Eye (tissue), 1 donor: ENCODE measurements at regions not wholly inside any gene's neighbourhood (a gene's known extent, or its start where the extent isn't known, plus 50 kb on each side); places are given as distances from the start of the nearest gene placed in this dataset.
"Not testable (repeated sequence)": the region's sequence is repeated elsewhere in the genome, so short reads cannot be mapped to it uniquely, and the experiment has no call there.

Experiments used
- DNase-seq: peaks from one replicate; pipeline ENCODE4 v3.0.0-alpha.2; 2015

- no peak for DNase-seq
Measured at GRCh38 chr10:25724241-25724640, 209.8 kb upstream of the MYO3A start.

- peak; percentile 91 for DNase-seq
Measured at GRCh38 chr10:25725917-25726716, 207.9 kb upstream of the MYO3A start.

- no peak for DNase-seq
Measured at GRCh38 chr10:25738776-25739175, 195.3 kb upstream of the MYO3A start.

- no peak for DNase-seq
Measured at GRCh38 chr10:25743832-25744231, 190.2 kb upstream of the MYO3A start.

- no peak for DNase-seq
Measured at GRCh38 chr10:25744574-25744973, 189.5 kb upstream of the MYO3A start.

- DNase-seq, result peak; percentile 67
Measured at GRCh38 chr10:25745976-25746375, 188.1 kb upstream of the MYO3A start.

GRCh38 chr10:25747084-25747483 lies 186.9 kb upstream of the MYO3A start:
- DNase-seq, result peak; percentile 68

- DNase-seq, result no peak
Measured at GRCh38 chr10:25748509-25748908, 185.5 kb upstream of the MYO3A start.

GRCh38 chr10:25753776-25754175 lies 180.3 kb upstream of the MYO3A start:
- DNase-seq, result peak; percentile 59

GRCh38 chr10:25755874-25756273 lies 178.2 kb upstream of the MYO3A start:
- DNase-seq, result not testable (repeated sequence)

- DNase-seq, result no peak
Measured at GRCh38 chr10:25756784-25757183, 177.2 kb upstream of the MYO3A start.

GRCh38 chr10:25758041-25758457 lies 176.0 kb upstream of the MYO3A start:
- peak; percentile 89 for DNase-seq

GRCh38 chr10:25758511-25758910 lies 175.5 kb upstream of the MYO3A start:
- no peak for DNase-seq

GRCh38 chr10:25761937-25762336 lies 172.1 kb upstream of the MYO3A start:
- DNase-seq, result no peak

GRCh38 chr10:25766213-25766612 lies 167.8 kb upstream of the MYO3A start:
- peak; percentile 37 for DNase-seq

GRCh38 chr10:25766687-25767221 lies 167.3 kb upstream of the MYO3A start:
- peak; percentile 85 for DNase-seq

GRCh38 chr10:25768167-25768566 lies 165.9 kb upstream of the MYO3A start:
- DNase-seq, result no peak

- peak; percentile 32 for DNase-seq
Measured at GRCh38 chr10:25778646-25779045, 155.4 kb upstream of the MYO3A start.

GRCh38 chr10:25786161-25786560 lies 147.9 kb upstream of the MYO3A start:
- no peak for DNase-seq

GRCh38 chr10:25786899-25787298 lies 147.1 kb upstream of the MYO3A start:
- DNase-seq, result no peak

GRCh38 chr10:25797888-25798429 lies 136.1 kb upstream of the MYO3A start:
- DNase-seq, result no peak

GRCh38 chr10:25804505-25804904 lies 129.5 kb upstream of the MYO3A start:
- no peak for DNase-seq

- no peak for DNase-seq
Measured at GRCh38 chr10:25805986-25806385, 128.0 kb upstream of the MYO3A start.

GRCh38 chr10:25808372-25808771 lies 125.7 kb upstream of the MYO3A start:
- no peak for DNase-seq
